ENCODE measurements at regions not wholly inside any gene's neighbourhood (a gene's known extent, or its start where the extent isn't known, plus 50 kb on each side); places are given as distances from the start of the nearest gene placed in this dataset.
"Not testable (repeated sequence)": the region's sequence is repeated elsewhere in the genome, so short reads cannot be mapped to it uniquely, and the experiment has no call there.

DNA sequence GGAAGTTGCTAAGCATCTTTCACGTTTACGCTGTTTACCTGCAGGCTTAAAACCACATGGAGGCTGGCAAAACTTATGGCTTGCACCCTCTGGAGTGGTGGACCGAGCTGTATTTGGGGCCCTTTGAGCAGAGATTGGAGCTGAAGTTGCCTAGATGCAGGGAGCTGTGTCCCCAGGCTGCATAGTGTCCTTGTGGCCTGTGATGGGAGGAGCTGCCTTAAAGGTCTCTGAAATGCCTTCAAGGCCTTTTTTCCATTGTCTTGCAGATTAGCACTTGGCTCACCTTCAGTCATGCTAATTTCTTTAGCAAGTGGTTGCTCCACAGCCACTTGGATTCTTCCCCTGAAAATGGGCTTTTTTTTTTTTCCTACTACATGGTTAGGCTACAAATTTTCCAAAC, 81.5 kb upstream of the CHD1 start:
- DNase-seq (ENCODE audit: low spot score) = no peak

DNA sequence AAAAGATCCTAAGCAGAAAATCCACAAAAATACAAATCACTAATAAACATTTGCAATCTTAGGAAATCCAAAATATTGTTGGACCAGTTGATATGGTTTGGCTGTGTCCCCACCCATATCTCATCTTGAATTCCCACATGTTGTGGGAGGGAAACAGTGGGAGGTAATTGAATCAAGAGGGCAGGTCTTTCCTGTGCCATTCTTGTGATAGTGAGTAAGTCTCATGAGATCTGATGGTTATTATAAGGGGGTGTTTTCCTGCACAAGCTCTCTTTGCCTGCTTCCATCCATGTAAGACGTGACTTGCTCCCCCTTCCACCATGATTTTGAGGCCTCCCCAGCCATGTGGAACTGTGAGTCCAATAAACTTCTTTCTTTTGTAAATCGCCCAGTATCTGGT, 79.2 kb upstream of the CHD1 start:
- not testable (repeated sequence) for DNase-seq (ENCODE audit: low spot score)

DNA sequence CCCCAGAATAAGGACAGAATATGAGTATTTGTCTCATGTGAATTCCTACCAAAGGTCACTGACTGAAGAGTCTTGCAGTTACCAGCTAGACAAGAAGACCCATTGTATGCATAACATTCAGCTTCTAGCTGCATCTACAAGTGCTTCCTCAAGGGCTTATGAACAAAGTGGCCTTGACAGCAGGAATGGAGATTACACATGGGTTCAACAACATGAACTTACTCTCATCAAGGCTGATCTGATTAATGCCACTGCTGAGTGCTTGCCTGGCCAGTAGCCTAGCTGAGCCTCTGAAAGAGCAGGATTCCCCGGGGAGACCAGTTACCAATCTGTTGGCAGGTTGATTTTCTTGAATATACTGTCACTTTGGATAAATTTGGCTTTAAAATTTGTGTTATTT, 76.7 kb upstream of the CHD1 start:
- no peak for DNase-seq (ENCODE audit: low spot score)

DNA sequence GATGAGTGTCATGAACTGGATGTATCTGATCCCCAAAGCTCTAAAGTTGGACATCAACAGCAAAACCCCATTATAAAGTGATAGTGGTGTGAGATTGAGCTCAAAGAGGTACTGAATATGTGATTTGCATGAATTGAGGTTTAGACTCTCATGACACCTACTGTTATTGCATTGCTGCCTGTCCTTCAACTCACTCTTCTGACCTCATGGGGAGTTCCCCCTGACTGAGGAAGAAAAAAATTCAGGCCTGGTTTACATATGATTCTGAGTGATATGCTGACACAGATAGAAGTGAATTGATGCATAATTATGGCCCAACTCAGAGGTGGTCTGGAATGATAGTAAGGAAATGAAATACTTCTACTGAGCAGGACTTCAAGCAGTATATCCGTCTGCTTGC, 76.2 kb upstream of the CHD1 start:
- DNase-seq (ENCODE audit: low spot score) = no peak

DNA sequence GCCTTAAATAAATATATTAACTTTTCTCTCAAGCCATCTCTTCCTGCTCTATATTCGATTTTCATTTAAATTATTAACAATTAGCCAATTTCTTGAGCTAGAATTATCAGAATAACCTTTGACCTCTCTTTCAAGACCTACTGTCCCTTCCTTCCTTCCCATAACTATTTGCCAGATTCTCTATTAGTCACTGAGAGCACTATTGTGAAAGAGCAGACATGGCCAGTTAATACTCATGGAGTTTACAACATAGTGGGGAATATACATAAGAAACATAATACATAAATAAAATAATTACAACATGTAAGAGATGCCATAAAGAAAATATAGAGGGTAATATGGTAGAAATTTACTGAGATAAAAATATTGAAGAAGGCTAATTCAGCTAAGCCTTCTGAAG, 72.1 kb upstream of the CHD1 start:
- DNase-seq (ENCODE audit: low spot score) = no peak

DNA sequence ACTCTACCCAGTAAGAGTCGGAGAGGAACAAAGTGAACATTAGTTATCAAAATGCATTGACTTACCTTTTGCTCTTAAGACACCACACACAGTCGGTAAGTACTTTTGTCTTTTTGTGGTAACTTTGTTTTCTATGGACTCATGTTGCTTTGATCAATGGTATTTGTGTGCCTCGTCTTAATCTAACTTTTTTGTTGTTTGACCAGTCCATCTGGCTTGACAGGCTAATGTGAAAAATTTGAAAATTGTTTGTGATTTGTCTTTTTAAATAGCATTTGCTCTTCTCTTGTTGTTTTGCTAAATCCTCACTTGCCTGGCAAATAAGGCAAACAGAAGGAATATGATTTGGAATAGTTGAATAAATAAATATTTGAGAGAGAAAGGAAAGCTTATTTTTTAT, 71.4 kb upstream of the CHD1 start:
- no peak for DNase-seq (ENCODE audit: low spot score)

DNA sequence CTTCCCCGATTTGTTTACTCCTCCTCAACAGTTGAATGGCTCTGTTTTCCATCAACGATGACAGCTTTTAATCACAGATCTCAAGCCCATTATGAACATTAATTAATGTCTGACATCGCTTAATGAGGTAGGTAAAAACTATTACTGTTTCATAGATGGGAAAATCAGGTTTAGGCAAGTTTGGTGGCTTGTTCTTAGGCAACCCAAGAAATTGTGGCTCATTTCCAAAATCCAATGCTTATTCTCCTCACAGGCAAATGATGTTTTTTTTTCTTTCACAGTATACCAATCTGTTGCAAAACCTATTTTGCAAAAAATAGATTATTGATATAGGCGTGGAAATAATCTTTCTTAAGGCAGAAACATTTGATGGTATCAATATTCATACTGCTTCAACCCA, 70.8 kb upstream of the CHD1 start:
- no peak for DNase-seq (ENCODE audit: low spot score)

DNA sequence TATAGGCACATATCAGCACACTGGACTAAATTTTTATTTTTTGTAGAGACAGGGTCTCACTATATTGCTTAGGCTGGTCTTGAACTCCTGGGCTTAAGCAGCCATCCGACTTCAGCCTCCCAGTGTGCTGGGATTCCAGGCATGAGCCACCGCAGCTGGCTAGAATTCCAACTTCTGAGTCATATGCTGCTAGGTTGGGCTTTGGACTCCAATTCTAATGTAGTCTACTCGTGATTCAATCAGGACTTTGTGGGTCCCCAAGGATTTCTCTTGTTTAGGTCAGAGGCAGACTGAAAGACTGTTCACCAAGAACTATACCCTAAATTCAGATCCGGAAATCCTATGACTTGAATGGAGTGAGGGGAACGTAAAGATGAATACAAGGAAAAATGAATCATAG, 68.2 kb upstream of the CHD1 start:
- DNase-seq (ENCODE audit: low spot score) = peak; percentile 32

DNA sequence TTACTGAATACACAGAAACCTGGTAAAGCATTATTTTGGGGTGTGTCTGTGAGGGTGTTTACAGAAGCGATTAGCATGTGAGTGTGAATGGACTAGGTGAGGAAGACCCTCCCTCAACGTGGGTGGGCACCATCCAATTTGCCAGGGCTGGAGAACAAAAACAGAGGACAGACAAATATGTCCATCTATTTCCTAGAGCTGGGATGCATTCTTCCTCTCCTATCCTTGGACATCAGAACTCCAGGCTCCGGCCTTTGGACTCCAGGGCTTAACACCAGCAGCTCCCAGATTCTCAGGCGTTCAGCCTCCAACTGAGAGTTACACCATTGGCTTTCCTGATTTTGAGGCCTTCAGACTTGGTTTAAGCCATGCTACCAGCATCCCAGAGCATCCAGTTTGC, 65.8 kb upstream of the CHD1 start:
- no peak for DNase-seq (ENCODE audit: low spot score)

DNA sequence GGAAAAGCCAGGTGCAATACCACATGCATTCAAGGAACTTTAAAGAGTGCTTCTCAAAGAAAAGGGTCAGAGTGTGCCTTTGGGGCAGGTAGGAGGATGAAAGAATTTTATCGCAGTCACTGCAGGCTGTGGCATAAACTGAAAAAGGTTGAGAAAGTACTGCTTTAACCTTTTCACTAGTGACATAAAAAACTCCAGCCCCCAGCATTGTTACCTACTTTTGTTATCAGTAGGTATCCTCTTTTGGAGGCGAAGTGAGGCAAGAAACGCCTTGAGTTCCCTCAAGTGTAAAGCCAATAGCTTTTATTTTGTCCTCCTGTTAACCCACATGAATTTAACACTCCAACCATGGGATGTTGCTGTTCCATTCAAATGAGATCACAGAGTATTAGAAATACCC, 64.7 kb upstream of the CHD1 start:
- no peak for DNase-seq (ENCODE audit: low spot score)

DNA sequence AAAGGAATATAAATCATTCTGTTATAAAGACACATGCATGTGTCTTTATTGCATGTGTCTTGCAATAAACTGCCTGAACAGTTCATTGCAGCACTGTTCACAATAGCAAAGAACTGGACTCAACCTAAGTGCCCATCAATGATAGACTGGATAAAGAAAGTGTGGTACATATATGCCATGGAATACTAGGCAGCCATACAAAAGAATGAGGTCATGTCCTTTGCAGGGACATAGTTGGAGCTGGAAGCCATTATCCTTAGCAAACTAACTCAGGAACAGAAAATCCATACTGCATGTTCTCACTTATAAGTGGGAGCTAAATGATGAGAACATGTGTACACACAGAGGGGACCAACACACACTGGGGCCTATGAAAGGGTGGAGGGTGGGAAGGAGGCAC, 63.7 kb upstream of the CHD1 start:
- DNase-seq (ENCODE audit: low spot score) = no peak

DNA sequence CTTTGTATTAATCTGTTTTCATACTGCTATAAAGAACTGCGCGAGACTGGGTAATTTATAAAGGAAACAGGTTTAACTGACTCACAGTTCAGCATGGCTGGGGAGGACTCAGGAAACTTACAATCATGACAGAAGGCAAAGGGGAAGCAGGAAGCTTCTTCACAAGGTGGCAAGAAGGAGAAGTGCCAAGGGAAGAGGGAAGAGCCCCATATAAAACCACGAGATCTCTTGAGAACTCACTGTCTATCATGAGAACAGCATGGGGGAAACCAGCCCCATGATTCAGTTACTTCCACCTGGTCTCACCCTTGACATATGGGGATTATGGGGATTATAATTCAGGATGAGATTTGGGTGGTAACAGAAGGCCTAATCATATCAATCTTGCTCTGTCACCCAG, 60.9 kb upstream of the CHD1 start:
- no peak for DNase-seq (ENCODE audit: low spot score)

DNA sequence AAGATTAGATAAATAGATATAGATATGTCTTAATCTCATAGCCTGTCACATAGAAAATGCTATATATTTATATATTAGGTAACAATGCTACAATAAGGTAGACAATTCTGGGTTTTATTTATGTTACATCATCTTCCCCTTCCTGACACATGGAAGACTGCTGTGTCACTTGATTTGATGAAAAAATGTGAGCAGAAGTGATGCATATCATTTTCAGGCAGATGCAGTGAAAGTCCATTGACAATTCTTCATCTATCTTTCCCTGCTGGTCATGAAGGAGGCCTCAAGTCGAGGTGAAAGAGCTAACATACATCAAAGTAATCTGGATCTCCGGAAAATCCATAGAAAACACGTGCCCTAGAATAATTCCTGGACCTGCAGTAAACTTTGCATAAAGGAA, 57.8 kb upstream of the CHD1 start:
- DNase-seq (ENCODE audit: low spot score) = no peak

DNA sequence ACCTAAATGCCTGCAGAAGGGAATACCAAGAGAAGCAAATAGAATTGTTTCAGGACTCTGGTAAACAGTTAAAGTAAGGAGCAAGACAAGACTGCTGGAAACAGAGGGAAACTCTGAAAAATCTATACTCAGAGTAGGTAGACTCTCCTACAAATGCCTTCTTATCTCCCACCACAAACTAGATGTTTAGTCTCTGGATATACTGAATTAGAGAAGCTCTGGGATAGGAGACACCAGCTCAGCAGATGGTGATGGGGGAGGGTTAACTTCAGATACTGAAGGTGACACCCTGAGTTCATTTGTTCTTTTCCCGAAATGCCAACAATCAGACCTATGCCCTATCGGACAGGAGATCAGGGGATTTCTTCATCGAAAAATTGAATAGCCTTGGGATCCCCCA, 54.1 kb upstream of the CHD1 start:
- DNase-seq (ENCODE audit: low spot score) = no peak

All from RKO (cell line).